GM12878 (cell line): ENCODE measurements at regions not wholly inside any gene's neighbourhood (a gene's known extent, or its start where the extent isn't known, plus 50 kb on each side); places are given as distances from the start of the nearest gene placed in this dataset.

Source experiments
- ATAC-seq: fragments of 200-7000 bp; cut with Tn5 transposase; 3 replicates; pipeline ENCODE4 v1.9.1; 2020; ENCODE audit warnings: mild to moderate bottlenecking, moderate library complexity
- BruUV-seq: library from RNA; stranded (reverse); fragments of 400-500 nt; replicated peaks from 2 replicates; lab custom pipeline; 2021; lab: Mats Ljungman, UMichigan
- CTCF ChIA-PET: fragments of 300-600 bp; sonication (Branson Sonifier 250); formaldehyde crosslinking; extraction: SDS; loops from one replicate; lab custom pipeline; 2021; ENCODE audit warnings: inconsistent platforms; lab: Yijun Ruan, JAX
- POLR2A ChIA-PET: fragments of 350-600 bp; formaldehyde crosslinking; extraction: SDS; loops from one replicate; lab custom pipeline; 2021; ENCODE audit warnings: inconsistent platforms; lab: Charles Lee
- RAD21 ChIA-PET: fragments of 300-600 bp; sonication (Branson Sonifier 250); formaldehyde crosslinking; loops from one replicate; lab custom pipeline; 2023; ENCODE audit warnings: antibody characterized with exemption; ENCODE audit not compliant: unreplicated experiment; lab: Charles Lee
- SMC1A ChIA-PET: fragments of 300-600 bp; sonication (Branson Sonifier 250); formaldehyde crosslinking; loops from one replicate; lab custom pipeline; 2023; ENCODE audit not compliant: unreplicated experiment, uncharacterized antibody; lab: Charles Lee
- DNase-seq: peaks from one replicate; pipeline ENCODE4 v3.0.0-alpha.2; 2011; ENCODE audit warnings: low read depth, low spot score
- FAIRE-seq: peaks from 3 replicates; lab custom pipeline; 2011; peaks lifted over from hg19 to GRCh38; lab: Jason Lieb, UNC
- H2AFZ ChIP-seq: 2 replicates; pipeline ENCODE4 v1.6.0; 2011; ENCODE audit warnings: low read depth, low read length, control low read depth; ENCODE audit not compliant: control insufficient read depth
- H3K27ac ChIP-seq: 2 replicates; pipeline ENCODE4 v1.5.1; 2011; ENCODE audit warnings: control low read depth; ENCODE audit not compliant: control insufficient read depth, insufficient read depth
- H3K27me3 ChIP-seq, 2 experiments: replicated peaks in 1 of 2; 2 replicates each; pipeline versions ENCODE4 v1.6.0 to v1.6.1; 2011; ENCODE audit warnings: low read length in 1 of 2; ENCODE audit not compliant: control insufficient read depth in 2 of 2, insufficient read depth in 2 of 2
- H3K36me3 ChIP-seq, 2 experiments: 2 replicates each; pipeline ENCODE4 v1.5.1; 2011; ENCODE audit warnings: low read length in 1 of 2; ENCODE audit not compliant: control insufficient read depth in 2 of 2, insufficient read depth in 2 of 2
- H3K4me1 ChIP-seq: 2 replicates; pipeline ENCODE4 v1.6.1; 2011; ENCODE audit warnings: mild to moderate bottlenecking, low read length, moderate library complexity, mixed read lengths; ENCODE audit not compliant: control insufficient read depth, insufficient read depth
- H3K4me2 ChIP-seq: 2 replicates; pipeline ENCODE4 v1.6.0; 2011; ENCODE audit warnings: control low read depth; ENCODE audit not compliant: control insufficient read depth, insufficient read depth
- H3K4me3 ChIP-seq: fragments of 200-600 bp; sonication (generic); 2 replicates; pipeline ENCODE4 v1.5.1; 2016
- H3K79me2 ChIP-seq: 2 replicates; pipeline ENCODE4 v1.6.0; 2011; ENCODE audit warnings: low read length; ENCODE audit not compliant: control insufficient read depth, insufficient read depth
- H3K9ac ChIP-seq: 2 replicates; pipeline ENCODE4 v1.8.0; 2011; ENCODE audit warnings: low read length, control low read depth, mixed read lengths; ENCODE audit not compliant: control insufficient read depth, insufficient read depth
- H3K9me3 ChIP-seq: replicated peaks from 3 replicates; pipeline ENCODE4 v1.5.1; 2011; ENCODE audit warnings: mild to moderate bottlenecking, low read length; ENCODE audit not compliant: control insufficient read depth, insufficient read depth
- H4K20me1 ChIP-seq: 2 replicates; pipeline ENCODE4 v1.6.0; 2011; ENCODE audit not compliant: control insufficient read depth, insufficient read depth
- E2F8 ChIP-seq: fragments of 450-650 bp; IDR thresholded peaks from 2 replicates; pipeline ENCODE4 v1.6.1; 2018; ENCODE audit warnings: mild to moderate bottlenecking, low read depth, moderate library complexity; ENCODE audit not compliant: partially characterized antibody
- POLR2A ChIP-seq: IDR thresholded peaks from 2 replicates; pipeline ENCODE4 v1.6.1; 2011; ENCODE audit warnings: low read depth, mild to moderate bottlenecking, low read length
- RBBP5 ChIP-seq: fragments of 200-600 bp; sonication (generic); conservative IDR thresholded peaks from 2 replicates; pipeline ENCODE4 v1.6.1; 2016
- ZBTB33 ChIP-seq: fragments of 450-650 bp; IDR thresholded peaks from 2 replicates; pipeline ENCODE4 v1.6.1; 2017; ENCODE audit warnings: mild to moderate bottlenecking
- ZZZ3 ChIP-seq: IDR thresholded peaks from 2 replicates; pipeline ENCODE4 v1.6.1; 2011; ENCODE audit warnings: low read depth; ENCODE audit not compliant: control insufficient read depth, insufficient read length
- WGBS: methylation state at CpG from one replicate; pipeline ENCODE4 v1.1.6; 2016; ENCODE audit warnings: low lambda C conversion rate; ENCODE audit not compliant: insufficient replicate concordance, insufficient coverage; ENCODE audit errors: missing lambda C conversion rate; 5-methylcytosine and 5-hydroxymethylcytosine counted together
- in situ Hi-C: fragments of 300-500 bp; cut with MboI; formaldehyde crosslinking; loops from 9 replicates; pipeline ENCODE4 v1.14.3; 2018; ENCODE audit warnings: mixed read lengths
- intact Hi-C: fragments of 100-400 bp; cut with micrococcal nuclease; formaldehyde crosslinking; loops from one replicate; pipeline ENCODE4 v1.14.2; 2022; ENCODE audit not compliant: unreplicated experiment
- TF ChIP-seq, protein P1 (sequence below): IDR thresholded peaks from 2 replicates; pipeline ENCODE4 v1.6.1; 2011; ENCODE audit warnings: low read depth, mild to moderate bottlenecking, low read length, moderate library complexity, borderline replicate concordance; ENCODE audit errors: extremely low read depth

- ChIA-PET POLR2A (no interaction called here), SMC1A (no interaction called here), CTCF (no interaction called here), RAD21 (no interaction called here)
- DNase-seq (no peak), ATAC-seq (no peak), FAIRE-seq (no peak)
- in situ Hi-C loops (no loop called here), intact Hi-C loops (no loop called here)
- no peak for TF ChIP-seq RBBP5
- TF ChIP-seq POLR2A = no peak
- TF ChIP-seq ZZZ3 = no peak
- TF ChIP-seq ZBTB33 = no peak
- TF ChIP-seq, protein P1, sequence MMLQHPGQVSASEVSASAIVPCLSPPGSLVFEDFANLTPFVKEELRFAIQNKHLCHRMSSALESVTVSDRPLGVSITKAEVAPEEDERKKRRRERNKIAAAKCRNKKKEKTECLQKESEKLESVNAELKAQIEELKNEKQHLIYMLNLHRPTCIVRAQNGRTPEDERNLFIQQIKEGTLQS = no peak
- no peak for TF ChIP-seq E2F8
- Histone ChIP-seq H3K9ac (no peak overlapping the region), H3K27me3 (no peaks in the 10 kb centered on the region), H3K9me3 (no peaks in the 10 kb centered on the region), H4K20me1 (no peaks in the 10 kb centered on the region; the same call in 1 of the 2 replicates), H3K4me2 (no peak overlapping the region), H3K79me2 (no peaks in the 10 kb centered on the region), H3K27ac (no peak overlapping the region), H3K4me3 (no peak overlapping the region), H3K36me3 (no peaks in the 10 kb centered on the region), H2AFZ (no peak overlapping the region), H3K4me1 (no peaks in the 10 kb centered on the region)
- no TSS peak for BruUV-seq
- WGBS = 27% methylated on average over 2 of the region's 2 CpGs
Observed at GRCh38 chr1:60575326-60575977, 501.9 kb upstream of the C1orf87 start.
